ENCODE measurements at regions not wholly inside any gene's neighbourhood (a gene's known extent, or its start where the extent isn't known, plus 50 kb on each side); places are given as distances from the start of the nearest gene placed in this dataset.

DNA sequence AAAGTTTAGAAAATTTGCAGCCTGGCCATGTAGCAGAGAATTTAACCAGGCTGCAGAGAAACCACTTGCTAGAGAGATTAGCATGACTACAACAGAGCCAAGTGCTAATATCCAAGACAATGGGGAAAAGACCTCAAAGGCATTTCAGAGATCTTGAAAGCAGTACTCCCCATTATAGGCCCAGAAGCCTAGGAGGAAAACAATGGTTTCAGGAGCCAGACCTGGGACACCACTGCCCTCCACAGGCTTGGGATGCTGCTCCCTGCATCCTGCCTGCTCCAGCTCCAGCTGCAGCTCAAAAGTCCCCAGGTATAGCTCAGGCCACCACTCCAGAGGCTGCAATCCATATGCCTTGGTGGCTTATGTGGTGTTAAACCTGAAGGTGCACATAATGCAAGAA lies 101.5 kb upstream of the TMEM72 start:
- TF ChIP-seq, protein P1, sequence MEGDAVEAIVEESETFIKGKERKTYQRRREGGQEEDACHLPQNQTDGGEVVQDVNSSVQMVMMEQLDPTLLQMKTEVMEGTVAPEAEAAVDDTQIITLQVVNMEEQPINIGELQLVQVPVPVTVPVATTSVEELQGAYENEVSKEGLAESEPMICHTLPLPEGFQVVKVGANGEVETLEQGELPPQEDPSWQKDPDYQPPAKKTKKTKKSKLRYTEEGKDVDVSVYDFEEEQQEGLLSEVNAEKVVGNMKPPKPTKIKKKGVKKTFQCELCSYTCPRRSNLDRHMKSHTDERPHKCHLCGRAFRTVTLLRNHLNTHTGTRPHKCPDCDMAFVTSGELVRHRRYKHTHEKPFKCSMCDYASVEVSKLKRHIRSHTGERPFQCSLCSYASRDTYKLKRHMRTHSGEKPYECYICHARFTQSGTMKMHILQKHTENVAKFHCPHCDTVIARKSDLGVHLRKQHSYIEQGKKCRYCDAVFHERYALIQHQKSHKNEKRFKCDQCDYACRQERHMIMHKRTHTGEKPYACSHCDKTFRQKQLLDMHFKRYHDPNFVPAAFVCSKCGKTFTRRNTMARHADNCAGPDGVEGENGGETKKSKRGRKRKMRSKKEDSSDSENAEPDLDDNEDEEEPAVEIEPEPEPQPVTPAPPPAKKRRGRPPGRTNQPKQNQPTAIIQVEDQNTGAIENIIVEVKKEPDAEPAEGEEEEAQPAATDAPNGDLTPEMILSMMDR (IDR thresholded peaks at IDR 0.05; ENCODE audit: poor library complexity) = no peak
- no peak for TF ChIP-seq EZH2phosphoT487 (IDR thresholded peaks at IDR 0.05; ENCODE audit: low read depth, severe bottlenecking, unreplicated experiment)

Data from hepatocyte (in vitro differentiated cells).